ENCODE measurements at regions not wholly inside any gene's neighbourhood (a gene's known extent, or its start where the extent isn't known, plus 50 kb on each side); places are given as distances from the start of the nearest gene placed in this dataset.

DNA sequence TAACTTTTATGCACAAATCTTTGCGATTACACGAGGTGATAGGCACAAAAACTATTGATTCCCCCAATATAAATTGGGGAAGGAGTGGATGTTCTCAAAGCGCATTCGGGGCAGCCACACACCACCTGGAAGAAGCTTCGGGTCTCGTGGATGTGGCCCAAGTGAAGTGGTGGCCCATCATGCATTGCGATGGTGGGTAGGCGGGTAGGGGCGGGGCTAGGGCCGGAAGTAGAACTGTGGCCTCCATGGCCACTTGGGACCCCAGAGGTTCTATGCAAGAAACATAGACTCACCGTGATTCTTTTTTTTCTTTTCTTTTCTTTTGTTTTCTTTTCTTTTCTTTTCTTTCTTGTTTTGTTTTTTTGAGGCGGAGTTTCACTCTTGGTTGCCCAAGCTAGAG is 86.4 kb upstream of the SLC44A1 start:
- no peak for TF ChIP-seq POLR2A (IDR thresholded peaks at IDR 0.05)
- TF ChIP-seq CTCF (IDR thresholded peaks at IDR 0.05), result no peak

Data from Peyer's patch (tissue), 4 donors.